HEK293T (cell line): ENCODE measurements at regions not wholly inside any gene's neighbourhood (a gene's known extent, or its start where the extent isn't known, plus 50 kb on each side); places are given as distances from the start of the nearest gene placed in this dataset.

ENCODE experiments used
- ARNT ChIP-seq: fragments of 450-650 bp; IDR thresholded peaks from 2 replicates; pipeline ENCODE4 v1.6.1; 2017; ENCODE audit warnings: mild to moderate bottlenecking
- BHLHE40 ChIP-seq: fragments of 450-650 bp; IDR thresholded peaks from 2 replicates; pipeline ENCODE4 v1.6.1; 2016; ENCODE audit warnings: mild to moderate bottlenecking, moderate library complexity, borderline replicate concordance
- ELF4 ChIP-seq: fragments of 450-650 bp; IDR thresholded peaks from 2 replicates; pipeline ENCODE4 v1.6.1; 2017; ENCODE audit warnings: antibody characterized with exemption
- FOXK2 ChIP-seq: fragments of 450-650 bp; IDR thresholded peaks from 2 replicates; pipeline ENCODE4 v1.6.1; 2016; ENCODE audit warnings: mild to moderate bottlenecking
- FOXM1 ChIP-seq: fragments of 450-650 bp; IDR thresholded peaks from 2 replicates; pipeline ENCODE4 v1.6.1; 2017; ENCODE audit warnings: mild to moderate bottlenecking, borderline replicate concordance
- HDGF ChIP-seq: fragments of 450-650 bp; IDR thresholded peaks from 2 replicates; pipeline ENCODE4 v1.6.1; 2017; ENCODE audit warnings: antibody characterized with exemption, borderline replicate concordance
- SP1 ChIP-seq: fragments of 450-650 bp; IDR thresholded peaks from 2 replicates; pipeline ENCODE4 v1.6.1; 2017
- SUZ12 ChIP-seq: fragments of 450-650 bp; IDR thresholded peaks from 2 replicates; pipeline ENCODE4 v1.6.1; 2016; ENCODE audit warnings: mild to moderate bottlenecking
- ZNF384 ChIP-seq: fragments of 450-650 bp; IDR thresholded peaks from 2 replicates; pipeline ENCODE4 v1.6.1; 2016
- TF ChIP-seq, protein P1 (sequence below): fragments of 450-650 bp; IDR thresholded peaks from 2 replicates; pipeline ENCODE4 v1.6.1; 2016

DNA sequence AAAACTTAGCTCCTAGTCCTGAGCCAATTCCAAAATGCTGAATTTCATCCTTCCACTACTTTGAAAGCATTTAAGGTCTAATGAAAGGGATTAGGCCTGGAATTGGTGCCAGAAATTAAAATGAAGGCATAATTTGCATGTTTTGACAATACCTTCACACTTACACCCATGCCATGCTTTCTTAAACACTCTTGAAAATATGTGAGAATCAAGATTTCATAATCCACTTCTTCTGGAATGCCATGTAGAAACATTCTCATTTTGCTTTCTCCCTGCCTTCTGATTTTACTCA, 77.1 kb downstream of the ANKEF1 start:
- TF ChIP-seq SUZ12: no peak
- no peak for TF ChIP-seq SP1
- TF ChIP-seq FOXK2: no peak
- no peak for TF ChIP-seq ELF4
- no peak for TF ChIP-seq FOXM1
- TF ChIP-seq BHLHE40: no peak
- TF ChIP-seq, protein P1, sequence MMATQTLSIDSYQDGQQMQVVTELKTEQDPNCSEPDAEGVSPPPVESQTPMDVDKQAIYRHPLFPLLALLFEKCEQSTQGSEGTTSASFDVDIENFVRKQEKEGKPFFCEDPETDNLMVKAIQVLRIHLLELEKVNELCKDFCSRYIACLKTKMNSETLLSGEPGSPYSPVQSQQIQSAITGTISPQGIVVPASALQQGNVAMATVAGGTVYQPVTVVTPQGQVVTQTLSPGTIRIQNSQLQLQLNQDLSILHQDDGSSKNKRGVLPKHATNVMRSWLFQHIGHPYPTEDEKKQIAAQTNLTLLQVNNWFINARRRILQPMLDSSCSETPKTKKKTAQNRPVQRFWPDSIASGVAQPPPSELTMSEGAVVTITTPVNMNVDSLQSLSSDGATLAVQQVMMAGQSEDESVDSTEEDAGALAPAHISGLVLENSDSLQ: no peak
- no peak for TF ChIP-seq HDGF
- TF ChIP-seq ARNT: no peak
- TF ChIP-seq ZNF384: no peak
